Activated T-helper 17 cell treated with anti-CD3 and anti-CD28 coated beads, Interleukin-2, amount 50 U/mL, for 72 hours (primary cell): ENCODE measurements at regions not wholly inside any gene's neighbourhood (a gene's known extent, or its start where the extent isn't known, plus 50 kb on each side); places are given as distances from the start of the nearest gene placed in this dataset.
"Not testable (repeated sequence)": the region's sequence is repeated elsewhere in the genome, so short reads cannot be mapped to it uniquely, and the experiment has no call there.

Source experiments
- ATAC-seq: fragments of 150-1000 bp; cut with Tn5 transposase; replicated peaks from 2 replicates; pipeline ENCODE4 v1.10.0; 2021; ENCODE audit warnings: mild to moderate bottlenecking, moderate library complexity
- H3K27ac Mint-ChIP-seq: one replicate; pipeline ENCODE4 v1.8.0; 2022; ENCODE audit warnings: mixed read lengths
- H3K27me3 Mint-ChIP-seq: one replicate; pipeline ENCODE4 v1.8.0; 2022; ENCODE audit warnings: mixed read lengths
- H3K36me3 Mint-ChIP-seq: one replicate; pipeline ENCODE4 v1.8.0; 2022; ENCODE audit warnings: low read depth, mild to moderate bottlenecking, mixed read lengths
- H3K4me1 Mint-ChIP-seq: one replicate; pipeline ENCODE4 v1.8.0; 2022; ENCODE audit warnings: mixed read lengths
- H3K4me3 Mint-ChIP-seq: one replicate; pipeline ENCODE4 v1.8.0; 2022; ENCODE audit warnings: mild to moderate bottlenecking, mixed read lengths
- H3K9me3 Mint-ChIP-seq: one replicate; pipeline ENCODE4 v1.8.0; 2022; ENCODE audit warnings: mixed read lengths

GRCh38 chr10:118874171-118874570 is 119.4 kb upstream of the CACUL1 start:
- Mint-ChIP-seq H3K36me3 (no peaks in the 10 kb centered on the region), H3K4me3 (no peak overlapping the region), H3K9me3 (peaks cover 3% of the 10 kb centered on the region), H3K27me3 (peaks cover 35% of the 10 kb centered on the region), H3K27ac (no peak overlapping the region), H3K4me1 (no peaks in the 10 kb centered on the region)
- ATAC-seq: no peak

GRCh38 chr10:118875087-118875486 is 120.3 kb upstream of the CACUL1 start:
- Mint-ChIP-seq H3K27ac (no peak overlapping the region), H3K9me3 (peaks cover 3% of the 10 kb centered on the region), H3K36me3 (no peaks in the 10 kb centered on the region), H3K4me3 (no peak overlapping the region), H3K27me3 (peaks cover 35% of the 10 kb centered on the region), H3K4me1 (no peaks in the 10 kb centered on the region)
- no peak for ATAC-seq

DNA sequence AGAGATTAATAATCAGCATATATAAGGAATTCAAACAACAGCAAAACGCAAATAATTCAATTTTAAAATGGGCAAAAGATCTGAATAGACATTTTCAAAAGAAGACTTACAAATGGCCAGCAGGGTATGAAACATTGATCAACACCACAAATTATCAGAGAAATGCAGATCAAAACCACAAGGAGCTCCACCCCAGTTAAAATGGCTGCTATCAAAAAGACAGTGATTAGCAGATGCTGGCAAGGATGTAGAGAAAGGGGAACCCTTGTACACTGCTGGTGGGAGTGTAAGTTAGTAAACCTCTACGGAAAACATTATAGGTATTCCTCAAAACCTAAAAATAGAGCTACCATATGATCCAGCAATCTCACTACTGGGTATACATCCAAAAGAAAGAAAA is 128.0 kb upstream of the CACUL1 start:
- Mint-ChIP-seq H3K4me3 (no peak overlapping the region), H3K9me3 (no peaks in the 10 kb centered on the region), H3K27ac (no peak overlapping the region), H3K27me3 (peaks cover 12% of the 10 kb centered on the region), H3K4me1 (no peaks in the 10 kb centered on the region), H3K36me3 (no peaks in the 10 kb centered on the region)
- ATAC-seq: no peak

DNA sequence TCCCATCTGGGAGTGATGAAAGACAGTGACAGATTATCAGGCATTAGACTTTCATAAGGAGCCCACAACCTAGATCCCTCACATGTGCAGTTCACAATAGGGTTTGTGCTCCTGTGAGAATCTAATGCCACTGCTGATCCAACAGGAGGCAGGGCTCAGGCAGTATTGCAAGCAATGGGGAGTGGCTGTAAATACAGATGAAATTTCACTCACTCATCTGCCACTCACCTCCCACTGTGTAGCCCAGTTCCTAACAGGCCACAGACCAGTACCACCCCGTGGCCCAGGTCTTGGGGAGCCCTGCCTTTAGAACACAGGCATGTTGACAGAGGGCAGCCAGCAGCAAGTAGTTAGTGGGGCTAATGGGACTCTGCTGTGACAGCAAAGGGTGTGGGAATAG is 137.3 kb upstream of the NANOS1 start:
- no peak for ATAC-seq
- Mint-ChIP-seq H3K4me1 (no peaks in the 10 kb centered on the region), H3K4me3 (no peak overlapping the region), H3K36me3 (no peaks in the 10 kb centered on the region), H3K27ac (no peak overlapping the region), H3K27me3 (peaks cover 13% of the 10 kb centered on the region), H3K9me3 (no peaks in the 10 kb centered on the region)

- not testable (repeated sequence) for H3K4me3 Mint-ChIP-seq, H3K27ac Mint-ChIP-seq, H3K9me3 Mint-ChIP-seq, ATAC-seq, H3K36me3 Mint-ChIP-seq, H3K27me3 Mint-ChIP-seq, H3K4me1 Mint-ChIP-seq
Measured at GRCh38 chr10:118894891-118895290, 134.6 kb upstream of the NANOS1 start.

DNA sequence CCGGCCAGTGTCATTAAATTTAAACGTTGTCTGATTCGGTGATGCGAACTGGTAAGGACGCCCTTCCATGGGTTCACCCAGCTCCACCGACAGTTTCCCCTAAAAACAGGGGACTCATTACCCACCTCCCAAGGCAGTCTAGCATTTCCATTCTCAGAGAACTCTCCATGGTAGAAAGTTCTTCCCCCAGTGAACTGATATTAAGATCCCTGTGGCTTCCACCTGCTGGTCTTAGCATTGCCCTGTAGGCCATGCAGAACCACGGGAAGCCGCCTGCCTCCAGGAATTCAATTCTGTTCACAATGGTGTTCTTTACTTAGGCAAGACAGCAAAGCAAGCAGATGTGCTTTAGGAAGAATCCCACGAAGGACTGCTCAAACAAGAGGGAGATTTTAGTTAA is 128.9 kb upstream of the NANOS1 start:
- Mint-ChIP-seq H3K27ac (no peak overlapping the region), H3K4me1 (no peaks in the 10 kb centered on the region), H3K9me3 (no peaks in the 10 kb centered on the region), H3K36me3 (no peaks in the 10 kb centered on the region), H3K27me3 (peaks cover 15% of the 10 kb centered on the region), H3K4me3 (no peak overlapping the region)
- no peak for ATAC-seq

DNA sequence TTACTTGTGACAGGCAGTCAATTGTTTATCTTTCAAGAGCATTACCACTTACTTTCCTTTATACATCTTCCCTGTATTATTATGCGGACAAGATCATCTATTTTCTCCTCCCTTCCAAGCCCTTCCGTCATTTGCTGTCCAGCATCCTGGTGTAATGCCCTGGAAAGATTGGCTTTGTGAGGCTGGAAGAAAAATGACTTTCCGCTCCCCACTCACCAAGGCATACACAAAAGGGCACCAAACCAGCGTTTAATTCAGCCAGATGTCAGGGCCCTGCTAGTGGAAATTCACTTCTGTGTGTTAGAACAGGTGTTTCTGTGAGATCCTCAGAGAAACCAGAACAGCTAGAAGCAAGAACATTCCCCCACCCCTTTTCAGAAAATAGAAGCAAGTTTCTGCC is 128.1 kb upstream of the NANOS1 start:
- no peak overlapping the region for H3K27ac Mint-ChIP-seq
- no peak overlapping the region for H3K4me3 Mint-ChIP-seq
- H3K9me3 Mint-ChIP-seq: no peaks in the 10 kb centered on the region
- no peaks in the 10 kb centered on the region for H3K4me1 Mint-ChIP-seq
- peaks cover 16% of the 10 kb centered on the region for H3K27me3 Mint-ChIP-seq
- H3K36me3 Mint-ChIP-seq: no peaks in the 10 kb centered on the region
- no peak for ATAC-seq

DNA sequence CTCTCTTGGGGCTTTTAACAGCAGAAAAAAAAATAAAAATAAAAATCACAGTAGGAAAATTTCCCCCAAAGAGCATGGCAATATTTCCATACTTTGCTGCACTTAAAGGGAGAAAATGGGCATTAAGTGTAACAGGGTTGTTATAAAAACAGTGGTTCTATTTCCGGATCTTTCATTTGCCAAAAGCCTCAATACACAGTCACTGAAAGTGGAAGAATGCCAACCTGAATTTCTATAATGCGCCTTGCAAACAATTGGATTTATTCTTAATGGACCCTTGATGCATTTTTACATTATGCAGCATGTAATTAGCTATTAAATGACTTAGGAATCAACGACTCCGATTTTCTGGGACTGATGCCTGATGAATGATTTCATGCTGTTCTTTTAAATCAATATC is 127.6 kb upstream of the NANOS1 start:
- H3K27me3 Mint-ChIP-seq: peaks cover 16% of the 10 kb centered on the region
- H3K36me3 Mint-ChIP-seq: no peaks in the 10 kb centered on the region
- ATAC-seq: no peak
- no peaks in the 10 kb centered on the region for H3K9me3 Mint-ChIP-seq
- no peaks in the 10 kb centered on the region for H3K4me1 Mint-ChIP-seq
- no peak overlapping the region for H3K4me3 Mint-ChIP-seq
- H3K27ac Mint-ChIP-seq: no peak overlapping the region

DNA sequence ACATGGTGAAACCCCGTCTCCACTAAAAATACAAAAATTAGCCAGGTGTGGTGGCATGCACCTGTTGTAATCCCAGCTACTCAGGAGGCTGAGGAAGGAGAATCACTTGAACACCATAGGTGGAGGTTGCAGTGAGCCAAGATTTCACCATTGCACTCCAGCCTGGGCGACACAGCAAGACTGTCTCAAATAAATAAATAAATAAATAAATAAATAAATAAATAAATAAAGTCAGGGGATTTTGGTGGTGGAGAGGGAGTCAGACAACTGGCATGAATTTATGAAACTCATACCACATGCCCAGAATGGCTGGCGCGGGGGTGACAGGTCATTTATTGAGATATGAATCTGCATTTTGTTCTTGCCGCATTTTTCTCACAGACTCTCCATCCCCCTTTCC is 126.9 kb upstream of the NANOS1 start:
- H3K36me3 Mint-ChIP-seq, H3K4me3 Mint-ChIP-seq, ATAC-seq, H3K9me3 Mint-ChIP-seq, H3K4me1 Mint-ChIP-seq, H3K27ac Mint-ChIP-seq: not testable (repeated sequence)
- peaks cover 16% of the 10 kb centered on the region for H3K27me3 Mint-ChIP-seq

DNA sequence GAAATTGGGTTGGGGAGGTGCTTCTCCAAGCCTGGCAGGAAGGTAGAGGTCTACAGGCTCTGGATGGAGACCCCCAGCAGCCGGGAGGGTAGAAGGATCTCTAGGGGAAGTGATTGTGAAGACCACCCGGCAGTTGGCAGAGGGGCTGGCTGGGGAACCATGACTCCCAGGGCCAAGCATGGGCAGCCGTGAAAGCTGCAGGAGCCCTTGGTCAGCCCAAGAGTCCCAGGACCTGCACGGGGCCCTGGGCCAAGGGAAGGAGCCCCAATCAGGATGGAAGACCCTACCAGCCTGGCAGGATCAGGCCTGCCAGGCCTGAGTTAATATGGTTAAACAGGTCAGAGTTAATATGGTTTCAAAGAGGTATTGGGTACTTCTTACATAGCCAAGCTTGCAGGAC is 126.3 kb upstream of the NANOS1 start:
- no peak for ATAC-seq
- H3K4me3 Mint-ChIP-seq: no peak overlapping the region

GRCh38 chr10:118903691-118904090 is 125.8 kb upstream of the NANOS1 start:
- Mint-ChIP-seq H3K4me3 (no peak overlapping the region), H3K27me3 (peaks cover 16% of the 10 kb centered on the region), H3K27ac (no peak overlapping the region), H3K4me1 (no peaks in the 10 kb centered on the region), H3K36me3 (no peaks in the 10 kb centered on the region), H3K9me3 (no peaks in the 10 kb centered on the region)
- no peak for ATAC-seq

More for the DNA sequence above, 126.3 kb upstream of the NANOS1 start:
- H3K27ac Mint-ChIP-seq: no peak overlapping the region
- H3K4me1 Mint-ChIP-seq: no peaks in the 10 kb centered on the region
- no peaks in the 10 kb centered on the region for H3K36me3 Mint-ChIP-seq
- no peaks in the 10 kb centered on the region for H3K9me3 Mint-ChIP-seq
- H3K27me3 Mint-ChIP-seq: peaks cover 16% of the 10 kb centered on the region

DNA sequence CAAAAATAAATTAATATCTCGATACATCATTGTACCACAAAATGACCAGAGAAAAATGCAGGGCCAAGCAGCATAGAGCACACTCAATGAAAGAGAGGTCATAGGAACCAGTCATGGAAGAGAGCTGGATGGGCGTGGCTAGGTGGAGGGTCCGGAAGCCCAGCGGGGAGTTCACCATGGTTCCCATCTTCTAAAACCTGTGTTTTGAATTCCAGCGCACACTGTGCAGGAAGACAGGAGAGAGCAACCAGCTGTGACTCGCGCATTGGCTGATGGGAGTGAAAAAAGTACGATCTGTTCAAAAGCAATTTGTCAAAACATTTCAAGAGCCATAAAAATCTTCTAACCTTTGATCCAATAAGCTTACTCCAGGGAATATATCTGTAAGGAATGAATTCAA is 125.2 kb upstream of the NANOS1 start:
- H3K36me3 Mint-ChIP-seq: no peaks in the 10 kb centered on the region
- no peak overlapping the region for H3K27ac Mint-ChIP-seq
- H3K4me3 Mint-ChIP-seq: no peak overlapping the region
- H3K27me3 Mint-ChIP-seq: peaks cover 16% of the 10 kb centered on the region
- H3K4me1 Mint-ChIP-seq: no peaks in the 10 kb centered on the region
- no peaks in the 10 kb centered on the region for H3K9me3 Mint-ChIP-seq
- no peak for ATAC-seq

DNA sequence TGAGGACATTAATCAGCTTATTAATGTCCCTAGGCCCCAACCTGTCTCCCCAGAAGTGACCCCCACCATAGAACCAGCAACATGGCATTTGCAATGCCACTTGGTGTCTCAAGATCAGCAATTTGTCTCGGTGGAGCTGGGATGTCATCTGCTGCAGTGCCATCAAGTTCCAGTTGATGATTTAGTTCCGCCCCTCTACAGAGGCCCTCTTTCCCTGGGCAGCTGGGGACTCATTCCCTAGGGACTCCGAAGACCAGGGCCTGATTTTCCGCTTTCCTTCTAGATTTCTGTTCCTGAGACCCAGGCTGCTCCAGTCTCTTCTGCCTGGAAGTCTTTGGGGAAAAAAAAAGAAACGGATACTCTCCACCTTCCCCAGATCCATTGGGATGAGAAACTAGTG is 122.5 kb upstream of the NANOS1 start:
- no peak overlapping the region for H3K4me3 Mint-ChIP-seq
- H3K36me3 Mint-ChIP-seq: no peaks in the 10 kb centered on the region
- H3K4me1 Mint-ChIP-seq: no peaks in the 10 kb centered on the region
- ATAC-seq: no peak
- peaks cover 13% of the 10 kb centered on the region for H3K27me3 Mint-ChIP-seq
- H3K9me3 Mint-ChIP-seq: no peaks in the 10 kb centered on the region
- H3K27ac Mint-ChIP-seq: no peak overlapping the region

DNA sequence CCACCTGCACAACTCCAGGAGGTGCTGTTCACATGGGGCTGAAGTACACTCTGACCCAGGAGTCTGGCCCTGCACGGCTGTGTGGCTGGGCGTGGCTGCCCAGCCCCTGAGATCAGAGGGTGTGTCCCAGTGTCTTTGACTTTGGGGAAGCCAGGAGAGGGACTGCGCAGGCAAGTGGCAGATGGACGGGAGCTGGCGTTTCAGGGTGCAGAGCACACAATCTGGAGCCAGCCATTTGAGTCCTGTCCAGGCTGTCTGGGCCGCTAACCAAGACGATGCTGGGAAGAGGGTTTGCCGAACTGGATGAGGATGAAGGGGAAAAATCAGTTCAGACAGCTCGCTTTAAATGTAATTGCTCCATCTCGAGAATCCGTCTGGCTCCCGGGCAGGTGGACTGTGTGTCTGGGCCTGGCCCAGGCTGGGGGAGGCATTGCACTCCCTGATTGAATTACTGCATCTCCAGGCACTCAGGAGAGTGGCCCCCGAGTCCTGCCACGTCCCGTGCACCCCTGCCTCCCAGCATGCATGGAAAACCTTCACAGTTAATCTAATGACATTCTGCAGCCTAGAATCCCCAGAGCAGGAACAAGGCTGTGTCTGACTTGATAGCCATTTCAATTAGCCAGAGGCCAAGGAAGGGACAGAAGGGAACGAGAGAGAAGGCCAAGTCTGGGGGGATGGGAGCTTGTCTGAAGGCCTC is 120.8 kb upstream of the NANOS1 start:
- Mint-ChIP-seq H3K27ac (no peak overlapping the region), H3K4me3 (no peak overlapping the region), H3K9me3 (no peaks in the 10 kb centered on the region), H3K36me3 (no peaks in the 10 kb centered on the region), H3K27me3 (peaks cover 14% of the 10 kb centered on the region), H3K4me1 (no peaks in the 10 kb centered on the region)
- ATAC-seq: no peak

GRCh38 chr10:118910702-118911101 is 118.8 kb upstream of the NANOS1 start:
- Mint-ChIP-seq H3K9me3 (no peaks in the 10 kb centered on the region), H3K4me3 (no peak overlapping the region), H3K36me3 (no peaks in the 10 kb centered on the region), H3K27me3 (peaks cover 4% of the 10 kb centered on the region), H3K4me1 (no peaks in the 10 kb centered on the region), H3K27ac (no peak overlapping the region)
- no peak for ATAC-seq

- no peaks in the 10 kb centered on the region for H3K9me3 Mint-ChIP-seq
- no peak overlapping the region for H3K4me3 Mint-ChIP-seq
- no peak overlapping the region for H3K27ac Mint-ChIP-seq
- no peaks in the 10 kb centered on the region for H3K36me3 Mint-ChIP-seq
- no peaks in the 10 kb centered on the region for H3K4me1 Mint-ChIP-seq
- no peak for ATAC-seq
- H3K27me3 Mint-ChIP-seq: peaks cover 4% of the 10 kb centered on the region
Measured at GRCh38 chr10:118911363-118911762, 118.2 kb upstream of the NANOS1 start.
